Activated CD4-positive, alpha-beta memory T cell treated with anti-CD3 and anti-CD28 coated beads, Interleukin-2, amount 10 ng/mL, durations not matched to agents 7 days and 5 days (primary cell): ENCODE measurements at regions not wholly inside any gene's neighbourhood (a gene's known extent, or its start where the extent isn't known, plus 50 kb on each side); places are given as distances from the start of the nearest gene placed in this dataset.

Experiments
- CTCF ChIA-PET: fragments of 350-600 bp; sonication (Branson Sonifier 250); formaldehyde crosslinking; loops from one replicate; lab custom pipeline; 2021; ENCODE audit warnings: antibody characterized with exemption, inconsistent platforms; lab: Charles Lee
- POLR2A ChIA-PET: fragments of 350-600 bp; sonication (Branson Sonifier 250); formaldehyde crosslinking; loops from one replicate; lab custom pipeline; 2021; ENCODE audit warnings: antibody characterized with exemption; lab: Charles Lee
- DNase-seq: peaks from one replicate; pipeline ENCODE4 v3.0.0-alpha.2; 2020
- H3K27ac Mint-ChIP-seq: one replicate; pipeline ENCODE4 v1.8.0; 2021; ENCODE audit warnings: mild to moderate bottlenecking, mixed read lengths
- H3K27me3 Mint-ChIP-seq: one replicate; pipeline ENCODE4 v1.8.0; 2021; ENCODE audit warnings: mixed read lengths
- H3K36me3 Mint-ChIP-seq: one replicate; pipeline ENCODE4 v1.8.0; 2021; ENCODE audit warnings: low read depth, mixed read lengths
- H3K4me1 Mint-ChIP-seq: one replicate; pipeline ENCODE4 v1.8.0; 2021; ENCODE audit warnings: mixed read lengths
- H3K4me3 Mint-ChIP-seq: one replicate; pipeline ENCODE4 v1.8.0; 2021; ENCODE audit warnings: mild to moderate bottlenecking, mixed read lengths
- H3K9me3 Mint-ChIP-seq: one replicate; pipeline ENCODE4 v1.8.0; 2021; ENCODE audit warnings: mixed read lengths

- H3K9me3 Mint-ChIP-seq, result peaks cover 2% of the 10 kb centered on the region
- ChIA-PET CTCF (interaction anchor here (2.3 kb wide), 1 partner anchor 271 kb away, joined by 6 read pairs; no protein-coding TSS in a partner anchor), POLR2A (no interaction called here)
- DNase-seq, result no peak
- H3K27ac Mint-ChIP-seq, result no peak overlapping the region
- no peaks in the 10 kb centered on the region for H3K36me3 Mint-ChIP-seq
- H3K27me3 Mint-ChIP-seq, result peaks cover 2% of the 10 kb centered on the region
- H3K4me1 Mint-ChIP-seq, result peaks cover 9% of the 10 kb centered on the region
- no peak overlapping the region for H3K4me3 Mint-ChIP-seq
Measured at GRCh38 chr5:96052374-96052773, 90.7 kb upstream of the ELL2 start.

GRCh38 chr5:96051401-96051830 lies 89.8 kb upstream of the ELL2 start:
- H3K4me1 Mint-ChIP-seq, result peaks cover 9% of the 10 kb centered on the region
- ChIA-PET POLR2A (no interaction called here), CTCF (no interaction called here)
- peaks cover under 1% of the 10 kb centered on the region for H3K27me3 Mint-ChIP-seq
- no peaks in the 10 kb centered on the region for H3K36me3 Mint-ChIP-seq
- no peak overlapping the region for H3K27ac Mint-ChIP-seq
- H3K9me3 Mint-ChIP-seq, result peaks cover 2% of the 10 kb centered on the region
- DNase-seq, result no peak
- H3K4me3 Mint-ChIP-seq, result no peak overlapping the region

DNA sequence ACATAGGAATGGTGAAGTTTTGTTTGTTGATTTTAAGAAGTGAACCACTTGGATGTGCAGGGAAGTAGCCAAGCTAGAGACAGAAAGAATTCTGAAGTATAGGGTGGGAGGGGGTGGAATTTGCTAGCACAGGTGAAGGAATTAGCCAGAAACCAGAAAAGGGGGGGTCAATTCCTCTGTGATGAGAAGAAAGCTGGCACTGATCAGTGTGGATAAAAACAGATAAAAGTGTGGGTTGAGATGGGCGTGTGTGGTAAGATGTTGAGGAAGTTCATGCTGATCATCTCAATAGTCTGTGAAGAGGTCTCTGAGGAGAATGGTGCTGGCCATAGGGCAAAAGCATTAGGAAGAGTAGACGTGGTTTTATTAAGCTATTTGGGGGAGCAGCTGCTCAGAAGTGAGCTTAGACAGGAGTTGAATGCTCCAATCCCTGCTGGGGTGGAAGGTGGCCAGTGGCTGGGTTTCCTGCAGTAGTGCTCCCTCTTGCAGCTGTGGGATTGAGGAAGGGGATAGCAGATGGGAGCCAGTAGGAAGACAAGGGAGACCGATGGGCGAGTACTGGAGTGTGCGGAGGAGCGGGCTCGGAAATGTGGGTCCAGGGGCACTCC lies 88.7 kb upstream of the ELL2 start:
- DNase-seq, result no peak
- Mint-ChIP-seq H3K4me3 (no peak overlapping the region), H3K27me3 (no peaks in the 10 kb centered on the region), H3K36me3 (no peaks in the 10 kb centered on the region), H3K27ac (no peak overlapping the region), H3K4me1 (peaks cover 9% of the 10 kb centered on the region), H3K9me3 (peaks cover 2% of the 10 kb centered on the region)
- ChIA-PET CTCF (interaction anchor here (0.7 to 0.8 kb wide), 2 partner anchors 10 to 44 kb away, joined by 3 to 5 read pairs; no protein-coding TSS in a partner anchor), POLR2A (no interaction called here)

DNA sequence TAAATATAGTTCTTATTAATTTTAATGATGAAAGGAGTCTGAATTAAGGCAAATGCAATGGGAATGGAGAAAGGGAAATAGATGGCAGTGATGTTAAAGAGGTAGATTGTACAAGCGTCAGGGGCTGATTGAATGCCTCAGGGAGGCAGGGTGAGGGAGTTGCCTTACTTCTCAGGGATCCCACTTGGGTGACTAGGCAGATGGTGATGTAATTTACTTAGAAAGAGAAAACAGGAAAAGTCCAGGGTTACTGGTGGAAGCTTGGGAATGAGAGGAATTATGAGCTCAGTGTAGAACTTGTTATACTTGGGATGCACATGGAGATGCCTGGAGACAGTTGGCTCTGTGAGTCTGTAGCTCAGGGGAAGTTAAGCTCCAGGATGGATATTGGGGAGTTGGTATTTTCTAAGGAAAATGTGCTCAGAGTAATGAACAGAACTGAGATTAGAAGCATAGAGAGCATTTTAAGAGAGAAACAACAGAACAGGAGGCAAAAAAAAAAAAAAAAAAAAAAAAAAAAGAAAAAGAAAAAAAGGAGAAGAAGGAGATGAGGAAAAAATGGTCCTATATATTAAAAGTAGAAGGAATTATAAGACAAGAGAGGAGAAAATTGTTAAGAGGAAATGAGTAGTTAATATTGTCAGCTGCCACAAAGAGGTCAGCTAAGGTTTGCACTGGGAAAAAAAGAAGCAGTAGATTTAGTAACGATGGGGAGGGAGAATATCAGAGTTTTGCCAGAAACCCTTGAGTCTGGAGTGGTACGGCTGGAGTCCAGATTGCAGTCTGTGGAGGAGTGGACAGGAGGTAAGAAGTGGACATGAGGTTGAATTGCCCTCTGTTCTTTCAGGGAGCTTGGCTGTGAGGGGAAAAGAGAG lies 88.0 kb upstream of the ELL2 start:
- H3K27ac Mint-ChIP-seq, result no peak overlapping the region
- POLR2A ChIA-PET, result no interaction called here
- DNase-seq, result no peak
- no peak overlapping the region for H3K4me3 Mint-ChIP-seq
- CTCF ChIA-PET, result interaction anchor here (0.6 to 0.8 kb wide), 3 partner anchors 9 to 485 kb away, joined by 3 to 5 read pairs (median 3); no protein-coding TSS in a partner anchor
- H3K36me3 Mint-ChIP-seq, result no peaks in the 10 kb centered on the region
- H3K27me3 Mint-ChIP-seq, result no peaks in the 10 kb centered on the region
- H3K4me1 Mint-ChIP-seq, result peaks cover 3% of the 10 kb centered on the region
- peaks cover 2% of the 10 kb centered on the region for H3K9me3 Mint-ChIP-seq

DNA sequence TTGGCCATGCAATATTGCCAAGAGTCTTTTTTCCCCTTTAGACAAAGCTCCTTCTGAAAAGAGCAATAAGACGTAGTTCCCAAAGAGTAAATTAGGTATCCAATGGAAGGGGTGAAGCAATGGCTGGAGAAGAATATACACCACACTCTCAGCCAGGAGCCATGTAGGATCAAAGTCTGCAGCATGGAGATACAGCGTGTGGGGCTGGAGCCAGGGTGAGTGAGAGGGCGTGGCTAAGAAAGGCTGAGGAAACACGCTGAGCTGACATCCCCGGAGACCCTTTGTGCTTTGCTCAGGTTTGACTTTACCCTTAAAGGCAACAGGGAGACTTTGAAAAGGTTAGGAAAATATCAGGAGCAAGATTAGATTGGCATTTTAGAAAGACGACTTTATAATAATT lies 87.1 kb upstream of the ELL2 start:
- DNase-seq, result no peak
- ChIA-PET CTCF (no interaction called here), POLR2A (no interaction called here)
- Mint-ChIP-seq H3K9me3 (peaks cover 2% of the 10 kb centered on the region), H3K27me3 (no peaks in the 10 kb centered on the region), H3K36me3 (no peaks in the 10 kb centered on the region), H3K4me1 (peaks cover under 1% of the 10 kb centered on the region), H3K4me3 (no peak overlapping the region), H3K27ac (no peak overlapping the region)

GRCh38 chr5:96045888-96046287 lies 84.2 kb upstream of the ELL2 start:
- ChIA-PET POLR2A (no interaction called here), CTCF (no interaction called here)
- Mint-ChIP-seq H3K9me3 (no peaks in the 10 kb centered on the region), H3K36me3 (no peaks in the 10 kb centered on the region), H3K4me3 (no peak overlapping the region), H3K27ac (no peak overlapping the region), H3K4me1 (no peaks in the 10 kb centered on the region), H3K27me3 (no peaks in the 10 kb centered on the region)
- no peak for DNase-seq

DNA sequence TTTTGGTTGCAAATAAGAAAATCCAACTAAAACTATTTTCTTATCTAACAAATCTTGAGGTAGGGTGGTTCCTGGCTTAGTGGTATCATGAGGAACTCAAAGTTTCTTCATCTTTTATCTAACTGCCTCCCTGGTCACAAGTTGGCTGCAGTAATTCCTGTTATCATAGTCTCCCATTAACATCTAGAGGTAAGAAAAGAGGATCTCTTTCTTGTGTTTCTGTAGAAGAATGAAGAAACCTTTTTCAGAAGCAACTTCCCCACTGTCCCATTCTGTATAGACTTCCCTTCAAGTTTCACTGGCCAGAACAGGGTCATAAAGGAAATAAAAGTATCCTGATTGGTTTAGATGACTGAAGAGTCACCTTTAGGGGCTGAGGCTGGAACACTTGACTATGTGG lies 81.8 kb upstream of the ELL2 start:
- no peak for DNase-seq
- CTCF ChIA-PET, result no interaction called here
- POLR2A ChIA-PET, result no interaction called here
- Mint-ChIP-seq H3K4me1 (no peaks in the 10 kb centered on the region), H3K27ac (no peak overlapping the region), H3K27me3 (no peaks in the 10 kb centered on the region), H3K36me3 (peaks cover 4% of the 10 kb centered on the region), H3K9me3 (peaks cover 9% of the 10 kb centered on the region), H3K4me3 (no peak overlapping the region)

DNA sequence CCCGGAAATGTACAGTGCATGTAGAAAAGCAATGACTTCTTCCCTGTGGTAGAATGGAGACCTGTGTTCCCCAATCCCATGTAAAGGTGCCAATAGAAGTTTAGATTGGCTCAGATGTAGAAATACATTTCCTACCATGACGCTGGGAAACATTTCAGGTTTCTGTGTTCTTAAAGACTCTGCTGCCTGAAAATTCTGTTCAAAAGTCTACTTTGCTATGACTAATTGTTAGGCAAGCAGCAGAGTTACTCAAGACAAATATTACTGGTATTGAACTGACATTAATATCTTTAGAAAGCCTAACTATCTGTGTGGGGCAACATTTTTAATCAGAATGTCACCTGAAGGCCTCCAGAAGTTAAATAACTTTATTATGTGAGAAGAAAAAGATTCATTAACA lies 75.5 kb upstream of the ELL2 start:
- ChIA-PET CTCF (no interaction called here), POLR2A (no interaction called here)
- no peak for DNase-seq
- H3K27ac Mint-ChIP-seq, result no peak overlapping the region
- H3K27me3 Mint-ChIP-seq, result no peaks in the 10 kb centered on the region
- no peak overlapping the region for H3K4me3 Mint-ChIP-seq
- H3K36me3 Mint-ChIP-seq, result peaks cover 4% of the 10 kb centered on the region
- H3K4me1 Mint-ChIP-seq, result no peaks in the 10 kb centered on the region
- H3K9me3 Mint-ChIP-seq, result peaks cover 12% of the 10 kb centered on the region

DNA sequence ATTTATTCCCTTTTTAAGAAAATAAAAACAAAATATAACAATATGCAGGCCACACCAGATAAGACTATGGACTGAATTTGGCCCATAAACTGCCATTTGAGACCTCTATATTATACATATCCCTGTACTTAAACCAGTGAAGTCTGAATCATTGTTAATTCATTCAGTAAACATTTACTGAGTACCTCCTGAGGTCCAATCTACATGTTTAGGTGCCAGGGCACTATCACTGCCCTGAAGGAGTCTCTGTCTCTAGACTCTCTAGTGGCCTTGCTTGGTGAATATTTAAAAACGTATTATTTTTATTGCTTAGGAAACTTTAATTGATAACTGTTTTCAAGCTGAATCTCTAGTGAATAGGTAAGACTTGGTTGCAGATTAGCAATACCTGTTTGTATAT lies 74.7 kb upstream of the ELL2 start:
- H3K4me3 Mint-ChIP-seq, result no peak overlapping the region
- no peaks in the 10 kb centered on the region for H3K4me1 Mint-ChIP-seq
- no peak for DNase-seq
- CTCF ChIA-PET, result no interaction called here
- POLR2A ChIA-PET, result no interaction called here
- H3K36me3 Mint-ChIP-seq, result peaks cover 4% of the 10 kb centered on the region
- peaks cover 12% of the 10 kb centered on the region for H3K9me3 Mint-ChIP-seq
- no peak overlapping the region for H3K27ac Mint-ChIP-seq
- H3K27me3 Mint-ChIP-seq, result no peaks in the 10 kb centered on the region

- ChIA-PET CTCF (no interaction called here), POLR2A (no interaction called here)
- no peaks in the 10 kb centered on the region for H3K27me3 Mint-ChIP-seq
- H3K4me3 Mint-ChIP-seq, result no peak overlapping the region
- H3K36me3 Mint-ChIP-seq, result peaks cover 4% of the 10 kb centered on the region
- no peak overlapping the region for H3K27ac Mint-ChIP-seq
- DNase-seq, result no peak
- H3K4me1 Mint-ChIP-seq, result no peaks in the 10 kb centered on the region
- H3K9me3 Mint-ChIP-seq, result peaks cover 12% of the 10 kb centered on the region
Measured at GRCh38 chr5:96035796-96036195, 74.1 kb upstream of the ELL2 start.

GRCh38 chr5:96033116-96033515 lies 71.5 kb upstream of the ELL2 start:
- no peak for DNase-seq
- Mint-ChIP-seq H3K27me3 (no peaks in the 10 kb centered on the region), H3K4me3 (no peak overlapping the region), H3K27ac (no peak overlapping the region), H3K36me3 (no peaks in the 10 kb centered on the region), H3K9me3 (peaks cover 2% of the 10 kb centered on the region), H3K4me1 (no peaks in the 10 kb centered on the region)
- CTCF ChIA-PET, result no interaction called here
- POLR2A ChIA-PET, result no interaction called here

GRCh38 chr5:96031811-96032261 lies 70.2 kb upstream of the ELL2 start:
- DNase-seq, result no peak
- H3K9me3 Mint-ChIP-seq, result no peaks in the 10 kb centered on the region
- H3K36me3 Mint-ChIP-seq, result no peaks in the 10 kb centered on the region
- H3K4me3 Mint-ChIP-seq, result no peak overlapping the region
- ChIA-PET POLR2A (no interaction called here), CTCF (no interaction called here)
- no peaks in the 10 kb centered on the region for H3K4me1 Mint-ChIP-seq
- H3K27me3 Mint-ChIP-seq, result no peaks in the 10 kb centered on the region
- no peak overlapping the region for H3K27ac Mint-ChIP-seq

DNA sequence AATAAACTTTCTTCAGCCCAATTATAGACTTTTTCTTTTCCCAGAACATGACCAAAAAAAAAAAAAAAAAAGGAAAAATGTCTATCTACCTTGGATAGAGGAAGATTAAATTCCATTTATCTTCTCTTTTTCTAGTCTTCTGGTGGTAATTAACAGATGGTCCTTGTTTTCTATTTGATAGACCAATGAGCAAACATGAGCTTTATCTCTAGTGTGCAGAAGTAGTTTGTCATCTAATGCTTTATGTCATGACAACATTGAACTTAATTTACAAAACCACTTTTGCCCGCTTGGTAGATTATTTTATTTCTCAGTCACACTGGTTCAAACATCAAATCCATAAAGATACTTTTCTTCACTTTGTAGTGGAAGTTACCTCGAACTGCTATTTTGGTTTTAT lies 69.5 kb upstream of the ELL2 start:
- no peaks in the 10 kb centered on the region for H3K27me3 Mint-ChIP-seq
- no peaks in the 10 kb centered on the region for H3K4me1 Mint-ChIP-seq
- H3K9me3 Mint-ChIP-seq, result no peaks in the 10 kb centered on the region
- ChIA-PET POLR2A (no interaction called here), CTCF (no interaction called here)
- DNase-seq, result no peak
- no peaks in the 10 kb centered on the region for H3K36me3 Mint-ChIP-seq
- no peak overlapping the region for H3K27ac Mint-ChIP-seq
- no peak overlapping the region for H3K4me3 Mint-ChIP-seq
